RWPE2 (cell line): ENCODE measurements at regions not wholly inside any gene's neighbourhood (a gene's known extent, or its start where the extent isn't known, plus 50 kb on each side); places are given as distances from the start of the nearest gene placed in this dataset.

Source experiments
- ATAC-seq: fragments of 200-7000 bp; cut with Tn5 transposase; 3 replicates; pipeline ENCODE4 v1.9.1; 2021; ENCODE audit warnings: low read depth
- DNase-seq: peaks from one replicate; pipeline ENCODE4 v3.0.0-alpha.2; 2020; ENCODE audit warnings: low spot score
- H3K27ac ChIP-seq: fragments of 450-650 bp; 2 replicates; pipeline ENCODE4 v1.5.1; 2017; ENCODE audit warnings: mild to moderate bottlenecking; ENCODE audit not compliant: poor library complexity, severe bottlenecking
- H3K27me3 ChIP-seq: fragments of 250-450 bp; sonication (Bioruptor Pico); 2 replicates; pipeline ENCODE4 v1.5.1; 2021; ENCODE audit warnings: mild to moderate bottlenecking, moderate library complexity; ENCODE audit not compliant: insufficient read depth, poor library complexity, severe bottlenecking
- H3K36me3 ChIP-seq: fragments of 250-450 bp; sonication (Bioruptor Pico); 2 replicates; pipeline ENCODE4 v1.5.1; 2020; ENCODE audit warnings: low read depth, mild to moderate bottlenecking, moderate library complexity
- H3K4me1 ChIP-seq: fragments of 250-450 bp; sonication (Bioruptor Pico); 2 replicates; pipeline ENCODE4 v1.5.1; 2021; ENCODE audit warnings: mild to moderate bottlenecking, moderate library complexity; ENCODE audit not compliant: insufficient read depth, poor library complexity, severe bottlenecking
- H3K4me3 ChIP-seq: fragments of 250-450 bp; sonication (Bioruptor Pico); 2 replicates; pipeline ENCODE4 v1.5.1; 2021; ENCODE audit warnings: mild to moderate bottlenecking, moderate library complexity; ENCODE audit not compliant: severe bottlenecking
- H3K9me3 ChIP-seq: fragments of 250-450 bp; sonication (Bioruptor Pico); 2 replicates; pipeline ENCODE4 v1.5.1; 2021; ENCODE audit warnings: mild to moderate bottlenecking, moderate library complexity; ENCODE audit not compliant: severe bottlenecking
- TF ChIP-seq, protein P1 (sequence below): fragments of 450-650 bp; IDR thresholded peaks from one replicate; pipeline ENCODE4 v1.5.1; 2017; ENCODE audit warnings: mild to moderate bottlenecking, moderate library complexity; ENCODE audit not compliant: poor library complexity, severe bottlenecking

DNA sequence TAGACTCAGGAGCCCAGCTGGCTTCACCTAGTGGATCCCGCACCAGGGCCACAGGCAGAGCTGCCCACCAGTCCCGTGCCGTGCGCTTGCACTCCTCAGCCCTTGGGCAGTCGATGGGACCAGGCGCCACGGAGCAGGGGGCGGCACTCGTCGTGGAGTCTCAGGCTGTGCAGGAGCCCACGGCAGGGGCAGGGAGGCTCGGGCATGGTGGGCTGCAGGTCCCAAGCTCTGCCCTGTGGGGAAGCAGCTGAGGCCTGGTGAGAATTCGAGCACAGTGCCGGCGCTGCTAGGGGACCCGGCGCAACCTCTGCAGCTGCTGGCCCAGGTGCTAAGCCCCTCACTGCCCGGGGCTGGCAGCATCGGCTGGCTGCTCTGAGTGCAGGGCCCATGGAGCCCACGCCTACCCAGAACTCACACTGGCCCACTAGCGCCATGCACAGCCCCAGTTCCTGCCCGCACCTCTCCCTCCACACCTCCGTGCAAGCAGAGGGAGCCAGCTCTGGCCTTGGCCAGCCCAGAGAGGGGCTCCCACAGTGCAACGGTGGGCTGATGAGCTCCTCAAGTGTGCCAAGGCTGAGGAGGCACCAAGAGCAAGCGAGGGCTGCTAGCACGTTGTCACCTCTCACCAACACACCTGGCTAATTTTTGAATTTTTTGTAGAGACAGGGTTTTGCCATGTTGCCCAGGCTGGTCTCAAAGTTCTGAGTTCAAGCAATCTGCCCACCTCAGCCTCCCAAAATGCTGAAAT, 116.1 kb downstream of the SPTSSA start:
- ATAC-seq: no peak
- Histone ChIP-seq H3K4me3 (no peak overlapping the region), H3K27me3 (no peaks in the 10 kb centered on the region), H3K27ac (no peak overlapping the region), H3K36me3 (no peaks in the 10 kb centered on the region), H3K9me3 (no peaks in the 10 kb centered on the region), H3K4me1 (no peaks in the 10 kb centered on the region)
- no peak for DNase-seq
- TF ChIP-seq, protein P1, sequence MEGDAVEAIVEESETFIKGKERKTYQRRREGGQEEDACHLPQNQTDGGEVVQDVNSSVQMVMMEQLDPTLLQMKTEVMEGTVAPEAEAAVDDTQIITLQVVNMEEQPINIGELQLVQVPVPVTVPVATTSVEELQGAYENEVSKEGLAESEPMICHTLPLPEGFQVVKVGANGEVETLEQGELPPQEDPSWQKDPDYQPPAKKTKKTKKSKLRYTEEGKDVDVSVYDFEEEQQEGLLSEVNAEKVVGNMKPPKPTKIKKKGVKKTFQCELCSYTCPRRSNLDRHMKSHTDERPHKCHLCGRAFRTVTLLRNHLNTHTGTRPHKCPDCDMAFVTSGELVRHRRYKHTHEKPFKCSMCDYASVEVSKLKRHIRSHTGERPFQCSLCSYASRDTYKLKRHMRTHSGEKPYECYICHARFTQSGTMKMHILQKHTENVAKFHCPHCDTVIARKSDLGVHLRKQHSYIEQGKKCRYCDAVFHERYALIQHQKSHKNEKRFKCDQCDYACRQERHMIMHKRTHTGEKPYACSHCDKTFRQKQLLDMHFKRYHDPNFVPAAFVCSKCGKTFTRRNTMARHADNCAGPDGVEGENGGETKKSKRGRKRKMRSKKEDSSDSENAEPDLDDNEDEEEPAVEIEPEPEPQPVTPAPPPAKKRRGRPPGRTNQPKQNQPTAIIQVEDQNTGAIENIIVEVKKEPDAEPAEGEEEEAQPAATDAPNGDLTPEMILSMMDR: no peak

DNA sequence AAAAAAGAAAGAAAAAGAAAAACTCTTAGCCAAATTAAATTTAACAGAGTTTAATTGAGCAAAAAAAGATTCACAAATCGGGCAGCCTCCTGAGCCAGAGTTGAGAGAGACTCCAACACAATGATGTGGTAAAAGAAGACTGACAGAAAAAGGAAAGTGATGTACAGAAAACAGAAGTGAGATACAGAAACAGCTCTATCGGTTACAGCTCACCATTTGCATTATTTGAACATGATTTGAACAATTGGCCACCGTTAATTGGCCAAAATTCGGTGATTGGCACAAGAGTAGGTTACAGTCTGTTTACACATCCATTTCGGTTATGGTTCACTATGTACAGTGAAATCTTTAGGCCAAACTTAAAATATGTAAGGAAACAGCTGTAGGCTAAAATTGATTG, 117.7 kb downstream of the SPTSSA start:
- ATAC-seq (no peak), DNase-seq (no peak)
- Histone ChIP-seq H3K4me1 (no peaks in the 10 kb centered on the region), H3K4me3 (no peak overlapping the region), H3K9me3 (no peaks in the 10 kb centered on the region), H3K27me3 (no peaks in the 10 kb centered on the region), H3K36me3 (no peaks in the 10 kb centered on the region), H3K27ac (no peak overlapping the region)
- TF ChIP-seq, protein P1: no peak

DNA sequence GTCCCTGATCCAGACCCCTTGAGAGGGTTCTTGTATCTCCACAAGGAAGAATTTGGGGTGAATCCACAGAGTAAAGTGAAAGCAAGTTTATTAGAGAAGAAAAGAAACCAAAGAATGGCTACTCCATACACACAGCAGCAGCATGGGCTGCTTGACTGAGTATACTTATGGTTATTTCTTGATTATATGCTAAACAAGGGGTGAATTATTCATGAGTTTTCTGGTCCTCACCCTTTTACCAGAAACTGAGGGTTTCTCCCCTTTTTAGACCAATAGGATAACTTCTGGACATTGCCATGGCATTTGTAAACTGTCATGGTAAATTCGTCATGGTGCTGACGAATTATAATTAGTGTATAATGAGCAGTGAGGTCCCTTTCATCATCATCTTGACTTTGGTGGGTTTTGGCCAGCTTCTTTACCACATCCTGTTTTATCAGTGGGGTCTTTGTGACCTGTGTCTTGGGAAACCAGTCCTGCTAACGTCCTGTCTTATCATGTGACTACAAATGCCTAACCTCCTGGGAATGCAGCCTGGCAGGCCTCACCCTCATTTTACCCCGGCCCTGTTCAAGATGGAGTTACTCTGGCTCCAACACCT, 121.9 kb downstream of the SPTSSA start:
- DNase-seq (no peak), ATAC-seq (no peak)
- H3K4me1 ChIP-seq: no peaks in the 10 kb centered on the region
- H3K27ac ChIP-seq: no peak overlapping the region
- H3K9me3 ChIP-seq: no peaks in the 10 kb centered on the region
- no peaks in the 10 kb centered on the region for H3K27me3 ChIP-seq
- TF ChIP-seq, protein P1: no peak
- no peak overlapping the region for H3K4me3 ChIP-seq
- no peaks in the 10 kb centered on the region for H3K36me3 ChIP-seq

DNA sequence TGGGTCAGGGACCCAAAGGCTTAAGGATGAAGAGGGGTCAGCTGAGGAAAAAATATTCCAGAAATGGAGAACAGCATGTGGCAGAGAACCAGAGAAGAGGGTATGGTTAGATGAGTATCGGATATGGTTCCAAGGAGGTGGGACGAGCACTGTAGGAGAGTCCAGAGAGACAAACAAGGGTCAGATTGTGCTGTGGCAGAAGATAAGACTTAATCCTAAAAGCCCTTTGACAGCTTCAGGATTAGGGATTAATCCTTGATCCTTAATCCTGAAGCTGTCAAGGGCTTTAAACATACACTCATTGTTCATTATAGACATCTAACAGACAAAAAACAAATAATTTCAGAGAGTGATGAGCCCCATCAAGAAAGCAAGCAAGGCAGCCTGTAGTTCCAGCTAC, 124.0 kb downstream of the SPTSSA start:
- no peaks in the 10 kb centered on the region for H3K36me3 ChIP-seq
- DNase-seq (no peak), ATAC-seq (no peak)
- H3K27me3 ChIP-seq: no peaks in the 10 kb centered on the region
- no peaks in the 10 kb centered on the region for H3K9me3 ChIP-seq
- H3K4me1 ChIP-seq: no peaks in the 10 kb centered on the region
- no peak overlapping the region for H3K27ac ChIP-seq
- no peak overlapping the region for H3K4me3 ChIP-seq
- TF ChIP-seq, protein P1: no peak

DNA sequence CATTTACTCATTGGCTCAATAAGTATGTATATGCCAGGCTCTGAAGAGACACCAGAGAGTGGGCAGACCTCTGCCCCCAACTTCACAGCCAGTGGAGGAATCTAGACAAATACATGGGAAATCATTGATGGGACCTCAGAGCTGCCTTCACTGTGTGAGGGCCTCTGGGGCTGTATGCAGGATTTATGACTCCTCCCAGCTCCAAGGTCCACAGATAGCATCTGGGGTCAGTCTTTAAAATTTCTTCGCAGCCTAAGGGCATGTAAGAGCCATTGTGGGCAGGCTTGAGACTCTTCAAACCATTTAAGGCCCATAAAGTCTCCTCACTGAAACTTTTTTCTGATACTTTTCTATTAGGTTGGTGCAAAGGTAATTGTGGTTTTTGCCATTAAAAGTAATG, 125.5 kb downstream of the SPTSSA start:
- Histone ChIP-seq H3K9me3 (no peaks in the 10 kb centered on the region), H3K27me3 (no peaks in the 10 kb centered on the region), H3K4me3 (no peak overlapping the region), H3K4me1 (peaks cover 10% of the 10 kb centered on the region), H3K36me3 (no peaks in the 10 kb centered on the region), H3K27ac (no peak overlapping the region)
- DNase-seq (no peak), ATAC-seq (no peak)
- TF ChIP-seq, protein P1: no peak
